ENCODE measurements at regions not wholly inside any gene's neighbourhood (a gene's known extent, or its start where the extent isn't known, plus 50 kb on each side); places are given as distances from the start of the nearest gene placed in this dataset.
"Not testable (repeated sequence)": the region's sequence is repeated elsewhere in the genome, so short reads cannot be mapped to it uniquely, and the experiment has no call there.

GRCh38 chr7:46786995-46787394 is 794.9 kb downstream of the TNS3 start:
- DNase-seq = no peak

GRCh38 chr7:46786221-46786954 is 795.5 kb downstream of the TNS3 start:
- no peak for DNase-seq

DNA sequence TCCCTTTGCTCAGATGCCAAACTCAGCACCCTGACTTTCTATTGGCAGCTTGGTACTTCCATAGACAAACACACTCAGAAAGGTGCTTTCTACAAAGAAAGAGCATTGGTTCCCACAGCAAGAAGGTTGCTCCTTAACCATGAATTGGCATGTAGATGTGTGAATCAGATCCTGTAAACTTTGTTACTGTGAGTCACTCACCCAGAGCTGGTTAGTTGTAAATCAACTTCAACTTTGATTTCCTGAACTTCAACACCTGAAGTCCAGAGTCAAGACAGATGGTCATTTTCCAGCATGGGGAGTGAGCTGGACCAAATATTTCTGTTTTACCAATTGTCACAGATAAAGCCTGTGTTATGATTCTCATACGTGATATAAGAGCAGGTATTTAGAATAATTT is 797.2 kb downstream of the TNS3 start:
- DNase-seq = no peak

GRCh38 chr7:46781901-46782439 is 799.9 kb downstream of the TNS3 start:
- DNase-seq = no peak

DNA sequence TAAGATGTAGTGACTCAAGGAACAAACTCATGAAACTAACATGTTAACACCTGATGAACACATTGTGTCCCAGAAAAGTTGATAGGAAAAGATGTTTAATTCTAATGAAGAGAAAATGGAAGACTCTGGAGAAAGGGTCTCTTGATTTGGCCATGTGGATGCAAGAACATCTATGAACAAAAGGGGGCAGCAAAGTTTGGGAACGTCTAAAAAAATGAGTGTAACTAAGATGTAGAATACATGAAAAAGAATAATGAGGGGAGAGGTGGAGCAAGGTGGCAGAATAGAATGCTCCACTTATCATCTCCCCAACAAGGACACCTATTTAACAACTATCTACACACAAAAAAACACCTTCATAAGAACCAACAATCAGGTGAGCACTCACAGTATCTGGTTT is 805.1 kb downstream of the TNS3 start:
- no peak for DNase-seq

GRCh38 chr7:46775776-46776175 is 806.1 kb downstream of the TNS3 start:
- DNase-seq = no peak

DNA sequence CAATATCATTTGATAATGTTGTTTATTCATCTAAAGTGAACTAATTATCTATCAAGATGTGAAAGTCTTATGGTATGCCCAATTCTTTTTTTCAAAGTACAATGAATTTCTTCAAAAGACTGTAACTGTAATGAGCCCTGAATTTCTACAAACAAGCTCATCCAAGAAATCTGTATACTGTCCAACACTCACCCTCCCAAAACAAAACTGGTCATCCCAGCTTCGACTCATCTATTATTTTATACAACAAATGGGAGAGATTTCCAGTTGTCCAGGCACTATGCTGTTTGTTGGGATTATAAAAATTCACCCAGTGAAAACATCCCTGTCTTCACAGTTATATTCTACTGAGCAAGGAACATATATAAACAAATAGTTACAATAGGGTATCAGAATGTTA is 806.9 kb downstream of the TNS3 start:
- no peak for DNase-seq

- no peak for DNase-seq
Measured at GRCh38 chr7:46774515-46774914, 807.4 kb downstream of the TNS3 start.

DNA sequence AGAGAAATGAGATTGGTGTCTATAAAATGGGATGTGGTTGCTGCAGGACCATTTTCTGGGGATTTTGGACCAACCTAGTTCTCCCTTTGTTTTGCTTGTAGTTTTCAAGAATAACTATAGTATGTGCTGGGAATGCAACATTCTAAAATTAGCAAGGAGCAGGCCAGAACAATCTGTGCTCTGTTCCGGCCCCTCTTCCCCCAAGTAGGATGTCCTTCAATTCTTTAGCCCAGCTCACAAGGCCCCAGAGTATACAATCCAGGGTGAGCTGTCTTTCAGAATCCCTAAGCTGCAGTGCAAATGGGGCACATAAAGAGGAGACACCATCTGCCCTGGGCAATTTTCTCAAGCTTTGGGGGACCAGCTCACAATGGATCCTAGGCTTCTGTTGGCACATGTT is 809.1 kb downstream of the TNS3 start:
- DNase-seq = no peak

- DNase-seq = no peak
Measured at GRCh38 chr7:46767071-46767470, 814.8 kb downstream of the TNS3 start.

GRCh38 chr7:46764100-46764936 is 817.6 kb downstream of the TNS3 start:
- no peak for DNase-seq

DNA sequence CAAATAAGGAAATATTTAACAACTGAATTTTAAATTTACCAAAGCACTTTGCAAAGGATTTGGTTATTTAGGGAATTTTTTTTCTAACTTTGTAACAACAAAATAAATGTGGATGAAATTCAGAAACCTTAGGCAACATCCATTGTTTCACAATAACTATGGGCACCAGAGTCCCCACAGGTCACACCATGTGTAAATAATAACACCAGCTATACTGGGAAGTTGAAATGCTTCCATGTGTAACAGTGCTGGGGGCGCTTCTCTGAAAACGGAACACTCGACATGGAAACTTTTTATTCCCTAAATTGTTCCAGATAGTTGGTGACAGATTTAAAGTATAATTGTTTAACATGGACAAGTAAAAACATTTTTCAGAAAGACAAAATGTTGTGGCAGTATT is 818.6 kb downstream of the TNS3 start:
- no peak for DNase-seq

DNA sequence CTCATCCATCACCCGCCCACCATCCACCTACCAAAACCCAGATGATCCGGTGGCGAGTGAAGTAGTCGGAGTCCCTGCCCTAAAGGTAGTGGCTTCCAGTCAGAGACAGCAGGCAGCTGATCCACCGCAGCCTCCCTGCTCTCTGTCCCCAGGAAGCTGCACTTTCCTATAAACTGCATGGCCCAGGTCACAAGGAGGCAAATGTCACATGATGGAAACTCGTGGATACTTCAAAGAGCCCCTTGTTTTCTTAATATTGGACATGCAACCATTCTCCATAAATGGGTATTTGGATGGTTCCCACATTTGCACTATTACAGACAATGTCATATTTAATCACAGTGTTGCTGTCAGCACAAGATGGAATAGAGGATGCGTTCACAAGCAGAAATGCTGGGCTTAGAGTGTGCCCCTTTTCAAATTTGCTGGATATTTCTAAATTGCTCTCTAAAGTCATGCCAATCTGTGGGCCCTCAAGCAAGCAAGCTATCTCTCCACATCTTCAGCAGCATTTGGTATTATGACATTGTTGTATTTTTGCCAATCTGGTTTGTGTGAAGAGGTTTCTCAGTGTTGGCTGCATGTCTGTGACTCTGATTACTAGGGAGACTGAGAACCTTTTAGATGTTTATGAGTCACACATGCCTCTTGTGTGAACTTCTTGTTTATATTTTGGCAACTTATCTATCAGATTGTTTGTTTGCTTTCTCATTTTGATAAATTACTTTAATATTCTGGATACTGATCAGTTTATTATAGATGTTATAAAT is 822.0 kb downstream of the TNS3 start:
- no peak for DNase-seq

- DNase-seq = no peak
Measured at GRCh38 chr7:46756996-46757395, 824.9 kb downstream of the TNS3 start.

GRCh38 chr7:46756256-46756655 is 825.7 kb downstream of the TNS3 start:
- no peak for DNase-seq

- DNase-seq = no peak
Measured at GRCh38 chr7:46755120-46756034, 826.5 kb downstream of the TNS3 start.

- DNase-seq = no peak
Measured at GRCh38 chr7:46754140-46754720, 827.7 kb downstream of the TNS3 start.

- DNase-seq = no peak
Measured at GRCh38 chr7:46753662-46754061, 828.2 kb downstream of the TNS3 start.

- DNase-seq = no peak
Measured at GRCh38 chr7:46752881-46753366, 829.0 kb downstream of the TNS3 start.

- not testable (repeated sequence) for DNase-seq
Measured at GRCh38 chr7:46751927-46752723, 829.8 kb downstream of the TNS3 start.

GRCh38 chr7:46751471-46751870 is 830.4 kb upstream of the IGFBP3 start:
- DNase-seq = no peak
